GM21390 (cell line): ENCODE measurements at regions not wholly inside any gene's neighbourhood (a gene's known extent, or its start where the extent isn't known, plus 50 kb on each side); places are given as distances from the start of the nearest gene placed in this dataset.
A peak's percentile ranks its signal among the peaks of the same experiment; 100 is the strongest.
"Not testable (repeated sequence)": the region's sequence is repeated elsewhere in the genome, so short reads cannot be mapped to it uniquely, and the experiment has no call there.

Source experiments
- ATAC-seq: cut with Tn5 transposase; IDR thresholded peaks from one replicate; pipeline ENCODE4 v1.9.1; 2021; ENCODE audit not compliant: unreplicated experiment

GRCh38 chrX:50967736-50968135 is 57.2 kb downstream of the BMP15 start:
- ATAC-seq: no peak

- not testable (repeated sequence) for ATAC-seq
Observed at GRCh38 chrX:50968871-50969635, 58.5 kb downstream of the BMP15 start.

GRCh38 chrX:50971395-50971794 is 60.9 kb downstream of the BMP15 start:
- ATAC-seq: no peak

- ATAC-seq: no peak
Observed at GRCh38 chrX:50973199-50973598, 62.7 kb downstream of the BMP15 start.

- no peak for ATAC-seq
Observed at GRCh38 chrX:50978920-50979682, 68.6 kb downstream of the BMP15 start.

GRCh38 chrX:50980251-50980650 is 69.7 kb downstream of the BMP15 start:
- ATAC-seq: no peak

- no peak for ATAC-seq
Observed at GRCh38 chrX:50988649-50989048, 78.1 kb downstream of the BMP15 start.

- ATAC-seq: no peak
Observed at GRCh38 chrX:50996930-50997329, 86.4 kb downstream of the BMP15 start.

GRCh38 chrX:51000384-51000783 is 89.8 kb downstream of the BMP15 start:
- not testable (repeated sequence) for ATAC-seq

GRCh38 chrX:51001733-51002632 is 91.4 kb downstream of the BMP15 start:
- ATAC-seq: not testable (repeated sequence)

GRCh38 chrX:51006064-51006463 is 95.5 kb downstream of the BMP15 start:
- ATAC-seq: no peak

GRCh38 chrX:51024106-51024696 is 113.7 kb downstream of the BMP15 start:
- peak; percentile 62 for ATAC-seq

- peak; percentile 67 for ATAC-seq
Observed at GRCh38 chrX:51026862-51027261, 116.3 kb downstream of the BMP15 start.

- no peak for ATAC-seq
Observed at GRCh38 chrX:51035746-51036145, 125.2 kb downstream of the BMP15 start.

GRCh38 chrX:51047950-51048349 is 137.4 kb downstream of the BMP15 start:
- ATAC-seq: no peak

GRCh38 chrX:51053741-51054140 is 143.2 kb downstream of the BMP15 start:
- ATAC-seq: no peak

- no peak for ATAC-seq
Observed at GRCh38 chrX:51098046-51098445, 187.5 kb downstream of the BMP15 start.

GRCh38 chrX:51119058-51119926 is 208.8 kb downstream of the BMP15 start:
- not testable (repeated sequence) for ATAC-seq

GRCh38 chrX:51125743-51126142 is 206.9 kb upstream of the NUDT10 start:
- not testable (repeated sequence) for ATAC-seq
